Keratinocyte (primary cell): ENCODE measurements at regions not wholly inside any gene's neighbourhood (a gene's known extent, or its start where the extent isn't known, plus 50 kb on each side); places are given as distances from the start of the nearest gene placed in this dataset.

Experiments
- DNase-seq: peaks from one replicate; pipeline ENCODE4 v3.0.0-alpha.2; 2011; ENCODE audit warnings: low read depth, missing footprints, low spot score
- FAIRE-seq: peaks from 2 replicates; lab custom pipeline; 2011; peaks lifted over from hg19 to GRCh38; lab: Jason Lieb, UNC
- H2AFZ ChIP-seq: 2 replicates; pipeline ENCODE4 v1.6.0; 2012; ENCODE audit warnings: low read length, control low read depth, inconsistent platforms; ENCODE audit not compliant: control insufficient read depth
- H3K27ac ChIP-seq: 2 replicates; pipeline ENCODE4 v1.5.1; 2011; ENCODE audit warnings: low read length; ENCODE audit not compliant: control insufficient read depth, insufficient read depth
- H3K27me3 ChIP-seq: 3 replicates; pipeline ENCODE4 v1.6.0; 2011; ENCODE audit warnings: low read length; ENCODE audit not compliant: control insufficient read depth, insufficient read depth; ENCODE audit errors: extremely low read depth
- H3K36me3 ChIP-seq, 2 experiments: 2 replicates in 1 of 2; 3 replicates in 1 of 2; pipeline ENCODE4 v1.5.1; 2011; ENCODE audit warnings: low read length in 2 of 2, mild to moderate bottlenecking in 1 of 2; ENCODE audit not compliant: control insufficient read depth in 2 of 2, insufficient read depth in 2 of 2; ENCODE audit errors: extremely low read depth in 1 of 2
- H3K4me1 ChIP-seq: 3 replicates; pipeline ENCODE4 v1.5.1; 2011; ENCODE audit warnings: low read length; ENCODE audit not compliant: control insufficient read depth, insufficient read depth; ENCODE audit errors: extremely low read depth
- H3K4me2 ChIP-seq: 3 replicates; pipeline ENCODE4 v1.6.0; 2011; ENCODE audit warnings: low read depth, low read length; ENCODE audit not compliant: control insufficient read depth, insufficient read depth; ENCODE audit errors: extremely low read depth
- H3K4me3 ChIP-seq, 3 experiments: fragments of 200-600 bp in 1 of 3; sonication (generic) in 1 of 3; 2 replicates in 2 of 3; 3 replicates in 1 of 3; pipeline ENCODE4 v1.5.1; 2011 to 2016; ENCODE audit warnings: low read length in 3 of 3, mild to moderate bottlenecking in 3 of 3, control low read depth in 2 of 3, inconsistent platforms in 1 of 3, low read depth in 1 of 3, mixed read lengths in 1 of 3, mixed run types in 1 of 3, moderate library complexity in 1 of 3; ENCODE audit not compliant: control insufficient read depth in 2 of 3, insufficient read depth in 2 of 3; ENCODE audit errors: extremely low read depth in 1 of 3
- H3K79me2 ChIP-seq: 2 replicates; pipeline ENCODE4 v1.6.0; 2012; ENCODE audit warnings: low read length; ENCODE audit not compliant: control insufficient read depth, insufficient read depth
- H3K9ac ChIP-seq: 3 replicates; pipeline ENCODE4 v1.6.0; 2011; ENCODE audit warnings: low read length; ENCODE audit not compliant: control insufficient read depth, insufficient read depth; ENCODE audit errors: extremely low read depth
- H3K9me1 ChIP-seq: 3 replicates; pipeline ENCODE4 v1.6.0; 2011; ENCODE audit warnings: low read length; ENCODE audit not compliant: control insufficient read depth, insufficient read depth; ENCODE audit errors: extremely low read depth
- H3K9me3 ChIP-seq: 2 replicates; pipeline ENCODE4 v1.5.1; 2012; ENCODE audit warnings: low read depth, low read length; ENCODE audit not compliant: control insufficient read depth
- H4K20me1 ChIP-seq: 3 replicates; pipeline ENCODE4 v1.6.0; 2011; ENCODE audit warnings: low read length; ENCODE audit not compliant: control insufficient read depth, insufficient read depth; ENCODE audit errors: extremely low read depth
- CTCF ChIP-seq, 3 experiments: IDR thresholded peaks in 1 of 3; conservative IDR thresholded peaks in 1 of 3; optimal IDR thresholded peaks in 1 of 3; 2 replicates in 2 of 3; 3 replicates in 1 of 3; pipeline versions ENCODE3 to v1.5.1; 2011; ENCODE audit warnings: low read length in 3 of 3, mild to moderate bottlenecking in 3 of 3, moderate library complexity in 2 of 3, control low read depth in 1 of 3, inconsistent platforms in 1 of 3; ENCODE audit not compliant: insufficient read depth in 2 of 3; ENCODE audit errors: extremely low read depth in 1 of 3
- EZH2 ChIP-seq: IDR thresholded peaks from one replicate; pipeline ENCODE4 v1.6.1; 2012; ENCODE audit warnings: inconsistent platforms, mild to moderate bottlenecking, low read length, moderate library complexity
- dilution Hi-C: fragments of 300-500 bp; cut with MboI; formaldehyde crosslinking; loops from one replicate; pipeline ENCODE4 v1.7.0; 2020; ENCODE audit warnings: low sequenced_read_pairs; ENCODE audit not compliant: extremely low pct_ligation_motif_present

DNA sequence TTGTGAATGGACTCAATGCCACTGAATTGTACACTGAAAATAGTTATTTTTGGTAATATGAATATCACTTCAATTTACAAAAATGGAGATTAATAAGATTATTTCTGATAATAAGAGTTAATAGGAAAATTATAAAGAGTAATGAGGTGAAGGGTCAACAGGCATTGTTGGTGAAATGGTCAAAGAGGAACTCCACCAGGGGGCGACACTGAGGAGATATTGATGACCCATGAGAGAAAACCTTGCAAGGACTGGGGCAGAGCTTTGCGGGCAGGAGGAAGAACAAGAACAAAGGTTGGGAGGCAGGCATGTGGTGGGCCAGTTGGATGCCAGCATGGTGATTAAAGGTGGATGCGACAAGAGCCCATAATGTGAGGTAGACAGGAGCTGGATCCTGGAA, 74.0 kb upstream of the XYLT1 start:
- Histone ChIP-seq H3K27me3 (no peaks in the 10 kb centered on the region), H3K36me3 (no peaks in the 10 kb centered on the region), H3K9me1 (no peaks in the 10 kb centered on the region), H2AFZ (no peak overlapping the region), H3K4me2 (no peak overlapping the region), H3K4me3 (no peak overlapping the region), H3K9me3 (no peaks in the 10 kb centered on the region), H3K4me1 (no peaks in the 10 kb centered on the region), H4K20me1 (no peaks in the 10 kb centered on the region), H3K9ac (no peak overlapping the region), H3K79me2 (no peaks in the 10 kb centered on the region), H3K27ac (no peak overlapping the region)
- TF ChIP-seq EZH2 (no peak), CTCF (optimal IDR thresholded peaks at IDR 0.05 in 1 of 3, IDR thresholded peaks at IDR 0.05 in 1 of 3, conservative IDR thresholded peaks at IDR 0.05 in 1 of 3; ENCODE audit: extremely low read depth in 1 of 3, insufficient read depth in 2 of 3, low read length in 3 of 3) (peak; percentile 24 to 45 (median 37))
- DNase-seq (no peak), FAIRE-seq (no peak)
- dilution Hi-C loops, result no loop called here

DNA sequence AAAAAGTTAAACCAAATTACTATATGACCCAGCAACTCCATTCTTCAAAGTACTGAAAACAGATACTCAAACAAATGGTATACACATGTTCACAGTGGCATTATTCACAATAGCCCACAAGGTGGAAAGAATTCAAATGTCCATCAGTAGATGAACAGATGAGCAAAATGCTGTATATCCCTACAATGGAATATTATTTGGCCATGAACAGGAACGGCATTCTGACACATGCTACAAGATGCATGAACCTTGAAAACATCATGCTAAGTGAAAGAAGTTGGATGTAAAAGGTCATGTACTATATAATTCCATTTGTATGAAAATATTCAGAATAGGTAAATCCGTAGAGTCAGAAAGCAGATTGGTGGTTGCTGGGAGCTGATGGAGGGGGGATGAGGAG, 73.5 kb upstream of the XYLT1 start:
- no peak overlapping the region for H2AFZ ChIP-seq
- no peaks in the 10 kb centered on the region for H3K4me1 ChIP-seq
- H3K9me1 ChIP-seq, result no peaks in the 10 kb centered on the region
- DNase-seq (no peak), FAIRE-seq (no peak)
- no peak overlapping the region for H3K9ac ChIP-seq
- no peaks in the 10 kb centered on the region for H3K36me3 ChIP-seq
- H3K4me3 ChIP-seq, result no peak overlapping the region
- no peaks in the 10 kb centered on the region for H4K20me1 ChIP-seq
- no peaks in the 10 kb centered on the region for H3K27me3 ChIP-seq
- no peak overlapping the region for H3K27ac ChIP-seq
- dilution Hi-C loops, result no loop called here
- no peaks in the 10 kb centered on the region for H3K79me2 ChIP-seq
- TF ChIP-seq EZH2, result no peak
- no peak for TF ChIP-seq CTCF (optimal IDR thresholded peaks at IDR 0.05 in 1 of 3, IDR thresholded peaks at IDR 0.05 in 1 of 3, conservative IDR thresholded peaks at IDR 0.05 in 1 of 3; ENCODE audit: extremely low read depth in 1 of 3, insufficient read depth in 2 of 3, low read length in 3 of 3)
- H3K9me3 ChIP-seq, result no peaks in the 10 kb centered on the region
- H3K4me2 ChIP-seq, result no peak overlapping the region
